ENCODE measurements at regions not wholly inside any gene's neighbourhood (a gene's known extent, or its start where the extent isn't known, plus 50 kb on each side); places are given as distances from the start of the nearest gene placed in this dataset.
"Not testable (repeated sequence)": the region's sequence is repeated elsewhere in the genome, so short reads cannot be mapped to it uniquely, and the experiment has no call there.

- not testable (repeated sequence) for DNase-seq (ENCODE audit: low read depth in 2 of 2, low spot score in 1 of 2)
Measured at GRCh38 chr5:87134513-87134912, 133.2 kb upstream of the RASA1 start.

DNA sequence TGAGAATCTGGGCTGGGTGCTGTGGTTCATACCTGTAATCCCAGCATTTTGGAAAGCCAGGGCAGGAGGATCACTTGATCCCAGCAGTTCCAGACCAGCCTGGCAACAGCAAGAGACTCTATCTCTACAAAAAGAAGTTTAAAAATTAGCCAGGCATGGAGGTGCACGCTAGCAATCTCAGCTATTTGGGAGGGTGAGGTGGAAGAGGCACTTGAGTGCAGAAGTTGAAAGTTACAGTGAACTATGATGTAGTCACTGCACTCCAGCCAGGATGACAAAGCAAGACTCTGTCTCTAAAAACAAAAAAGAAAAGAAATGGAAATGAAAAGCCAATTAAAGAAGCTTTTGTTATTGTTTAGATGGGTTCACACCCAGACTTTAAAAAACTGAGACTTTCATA lies 131.6 kb upstream of the RASA1 start:
- no peak for DNase-seq (ENCODE audit: low read depth in 2 of 2, low spot score in 1 of 2)

GRCh38 chr5:87136733-87137132 lies 130.9 kb upstream of the RASA1 start:
- no peak for DNase-seq (ENCODE audit: low read depth in 2 of 2, low spot score in 1 of 2)

GRCh38 chr5:87137283-87137682 lies 130.4 kb upstream of the RASA1 start:
- no peak for DNase-seq (ENCODE audit: low read depth in 2 of 2, low spot score in 1 of 2)

- no peak for DNase-seq (ENCODE audit: low read depth in 2 of 2, low spot score in 1 of 2)
Measured at GRCh38 chr5:87138091-87138805, 129.4 kb upstream of the RASA1 start.

GRCh38 chr5:87139795-87140194 lies 127.9 kb upstream of the RASA1 start:
- DNase-seq (ENCODE audit: low read depth in 2 of 2, low spot score in 1 of 2), result no peak

- DNase-seq (ENCODE audit: low read depth in 2 of 2, low spot score in 1 of 2), result no peak
Measured at GRCh38 chr5:87141544-87141943, 126.1 kb upstream of the RASA1 start.

DNA sequence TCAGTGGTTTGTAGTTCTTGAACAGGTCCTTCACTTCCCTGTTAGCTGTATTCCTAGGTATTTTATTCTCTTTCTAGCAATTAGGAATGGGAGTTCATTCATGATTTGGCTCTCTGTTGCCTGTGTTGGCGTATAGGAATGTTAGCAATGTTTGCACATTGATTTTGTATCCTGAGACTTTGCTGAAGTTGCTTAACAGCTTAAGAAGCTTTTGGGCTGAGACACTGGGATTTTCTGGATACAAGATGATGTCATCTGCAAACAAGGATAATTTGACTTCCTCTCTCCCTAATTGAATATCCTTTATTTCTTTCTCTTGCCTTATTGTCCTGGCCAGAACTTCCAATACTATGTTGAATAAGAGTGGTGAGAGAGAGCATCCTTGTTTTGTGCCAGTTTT lies 121.8 kb upstream of the RASA1 start:
- not testable (repeated sequence) for DNase-seq (ENCODE audit: low read depth in 2 of 2, low spot score in 1 of 2)

GRCh38 chr5:87147441-87147840 lies 120.2 kb upstream of the RASA1 start:
- DNase-seq (ENCODE audit: low read depth in 2 of 2, low spot score in 1 of 2), result no peak

- no peak for DNase-seq (ENCODE audit: low read depth in 2 of 2, low spot score in 1 of 2)
Measured at GRCh38 chr5:87150630-87151029, 117.1 kb upstream of the RASA1 start.

DNA sequence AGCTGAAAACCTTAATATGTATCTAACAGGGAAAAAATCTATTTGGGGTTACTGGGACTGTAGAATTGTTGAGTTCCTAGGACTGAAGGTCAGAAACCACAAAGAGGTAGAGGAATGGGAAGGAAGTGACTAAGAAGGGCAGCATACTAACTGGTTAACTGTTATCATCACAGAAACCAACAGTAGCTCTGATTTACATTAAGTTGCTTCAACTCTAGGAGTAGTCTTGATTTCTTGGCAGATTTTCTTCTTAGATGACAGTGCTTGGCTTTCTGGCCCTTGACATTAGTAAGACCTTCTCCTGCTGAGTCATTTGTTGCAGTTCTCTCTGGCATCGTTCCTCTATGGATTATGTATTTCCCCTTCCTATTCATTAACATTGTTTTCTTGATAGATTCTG lies 116.1 kb upstream of the RASA1 start:
- DNase-seq (ENCODE audit: low read depth in 2 of 2, low spot score in 1 of 2), result no peak

DNA sequence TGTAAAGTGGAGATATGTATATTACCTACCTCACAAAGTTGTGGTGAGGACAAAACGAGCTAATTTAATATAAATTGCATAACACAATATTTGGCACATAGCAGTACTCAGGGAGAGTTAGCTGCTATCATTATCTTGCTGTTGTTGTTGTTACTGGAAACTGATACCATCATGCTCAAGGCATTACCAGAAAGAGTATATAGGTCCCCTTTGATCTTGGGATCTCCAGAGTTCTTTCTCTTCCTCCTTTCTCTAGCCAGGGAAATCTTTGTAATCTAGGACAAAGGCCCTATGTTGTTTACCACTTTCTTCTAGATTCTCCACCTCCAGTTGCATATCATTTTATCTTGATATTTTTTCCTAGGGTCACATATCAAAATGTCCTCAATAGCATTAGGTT lies 114.8 kb upstream of the RASA1 start:
- no peak for DNase-seq (ENCODE audit: low read depth in 2 of 2, low spot score in 1 of 2)

GRCh38 chr5:87154191-87154590 lies 113.5 kb upstream of the RASA1 start:
- no peak for DNase-seq (ENCODE audit: low read depth in 2 of 2, low spot score in 1 of 2)

DNA sequence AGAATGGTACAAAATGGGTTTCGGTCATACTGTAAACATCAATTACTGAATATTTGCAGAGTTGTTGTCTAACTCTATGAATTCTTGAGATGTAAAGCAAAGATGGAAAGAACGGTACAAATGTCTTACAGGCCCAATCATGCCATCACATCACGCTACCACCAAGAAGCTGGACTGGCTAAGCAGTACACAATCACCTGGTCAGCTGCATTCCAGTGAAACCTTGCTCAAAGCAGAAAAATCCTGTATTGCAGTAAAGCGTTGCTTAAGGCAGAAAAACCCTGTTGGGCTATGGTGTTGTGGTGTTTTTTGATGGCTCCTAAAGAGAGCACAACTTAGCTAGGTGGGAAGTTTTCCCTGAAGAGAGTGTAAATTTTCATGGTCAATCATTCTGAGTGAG lies 112.6 kb upstream of the RASA1 start:
- no peak for DNase-seq (ENCODE audit: low read depth in 2 of 2, low spot score in 1 of 2)

- DNase-seq (ENCODE audit: low read depth in 2 of 2, low spot score in 1 of 2), result no peak
Measured at GRCh38 chr5:87156631-87157030, 111.1 kb upstream of the RASA1 start.

DNA sequence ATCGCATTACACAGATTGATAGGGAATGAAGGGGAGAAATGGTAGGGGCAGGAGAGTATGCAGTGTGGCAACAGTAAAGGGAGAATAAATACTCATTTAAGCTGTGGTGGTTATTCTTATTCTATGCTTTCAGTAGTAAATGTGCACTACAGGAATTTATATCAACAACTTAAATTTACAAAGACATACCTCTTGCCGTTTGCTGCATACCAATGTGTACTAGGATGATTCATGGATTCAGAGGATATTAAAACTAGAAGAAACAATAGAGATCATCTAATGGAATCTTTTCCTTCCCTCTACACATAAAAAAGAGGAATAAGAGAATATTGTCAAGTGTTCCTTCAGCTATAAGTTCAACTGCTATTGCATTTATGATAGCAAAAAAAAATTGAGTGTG lies 103.3 kb upstream of the RASA1 start:
- DNase-seq (ENCODE audit: low read depth in 2 of 2, low spot score in 1 of 2), result no peak

DNA sequence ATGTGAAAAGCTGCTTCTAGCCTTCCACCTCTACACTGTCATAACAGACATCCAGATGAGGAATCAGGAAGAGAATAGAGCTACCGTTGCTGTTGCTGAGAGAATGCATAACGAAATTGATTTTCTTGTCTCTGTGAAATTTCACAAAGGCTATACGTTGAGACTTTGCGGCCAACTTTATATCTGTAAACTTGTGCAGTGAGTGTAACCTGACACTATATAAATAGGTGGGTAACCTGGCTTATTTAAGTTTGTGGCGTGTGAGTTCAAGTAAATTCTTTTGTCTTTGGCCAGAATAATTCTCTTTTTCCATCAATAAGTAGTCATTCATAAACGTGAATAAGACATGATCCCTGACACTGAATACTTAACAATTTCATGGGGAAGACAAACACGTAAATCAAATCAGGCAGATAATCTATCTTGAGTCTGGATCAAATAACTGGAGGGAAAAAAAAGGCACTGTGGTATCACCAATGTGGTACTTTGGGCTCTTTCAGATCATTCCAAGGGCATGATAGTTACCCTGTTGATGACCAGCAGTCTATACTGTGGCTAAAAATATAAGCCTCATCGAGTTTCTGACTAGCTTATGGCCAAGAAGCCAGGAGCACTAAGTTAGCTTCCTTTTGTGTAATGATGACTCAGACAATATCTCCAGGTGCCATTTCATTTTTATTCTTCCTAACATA lies 98.2 kb upstream of the RASA1 start:
- DNase-seq (ENCODE audit: low read depth in 2 of 2, low spot score in 1 of 2), result no peak

DNA sequence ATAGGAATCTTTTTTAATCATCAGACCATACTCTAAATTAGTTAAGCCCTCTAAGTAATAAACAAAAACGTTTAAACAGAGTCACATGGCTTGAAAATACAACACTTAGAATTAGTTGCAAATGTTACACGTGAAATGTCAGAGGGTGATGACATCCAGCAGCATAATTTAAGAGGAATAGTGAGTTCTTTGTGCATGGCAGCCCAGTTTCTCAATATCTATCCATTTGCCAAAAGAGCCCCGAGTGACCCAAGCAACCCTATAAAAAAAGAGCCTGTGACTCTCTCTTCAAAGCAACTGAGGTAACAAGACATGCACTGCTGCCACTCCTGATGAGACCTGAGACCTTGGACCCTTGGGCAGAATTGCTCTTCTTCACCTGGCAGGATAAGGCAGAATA lies 96.9 kb upstream of the RASA1 start:
- DNase-seq (ENCODE audit: low read depth in 2 of 2, low spot score in 1 of 2), result no peak

GRCh38 chr5:87182649-87183048 lies 85.0 kb upstream of the RASA1 start:
- DNase-seq (ENCODE audit: low read depth in 2 of 2, low spot score in 1 of 2), result no peak

DNA sequence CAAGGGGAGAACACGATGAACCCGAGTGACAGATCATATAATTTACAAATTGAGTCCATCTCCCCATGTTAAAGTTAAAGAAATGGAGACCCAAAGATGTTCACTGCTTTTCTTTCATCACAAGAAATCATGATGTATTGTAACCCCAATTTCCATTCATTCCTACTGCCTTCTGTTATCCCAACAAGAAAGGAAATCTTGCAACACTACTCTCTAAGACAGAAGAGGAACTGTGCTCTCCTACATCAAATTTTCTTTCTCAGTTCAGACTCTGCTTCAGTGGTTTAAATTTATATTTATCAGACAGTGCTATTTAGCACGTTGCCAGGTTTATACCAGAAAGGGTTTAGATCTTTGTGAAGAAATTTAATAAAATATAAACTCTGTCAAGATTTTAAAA lies 83.8 kb upstream of the RASA1 start:
- no peak for DNase-seq (ENCODE audit: low read depth in 2 of 2, low spot score in 1 of 2)

DNA sequence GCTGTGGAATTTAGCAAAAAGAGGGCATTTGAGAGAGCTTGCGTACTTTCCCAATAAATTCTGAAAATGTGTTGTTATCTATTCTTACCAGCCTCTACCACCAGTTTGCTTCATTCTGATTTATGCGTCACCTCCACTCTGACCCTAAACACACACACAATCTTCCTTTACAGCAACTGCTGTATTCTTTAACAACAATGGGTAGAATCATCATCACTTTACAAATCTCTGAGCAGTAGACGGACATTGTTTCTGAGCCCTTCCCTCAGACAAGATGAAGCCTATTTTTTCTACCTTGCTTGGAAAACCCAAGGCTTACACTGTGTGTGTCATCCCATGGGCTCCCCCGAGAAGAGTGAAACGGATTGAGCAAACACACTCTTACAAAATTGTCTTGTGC lies 83.1 kb upstream of the RASA1 start:
- DNase-seq (ENCODE audit: low read depth in 2 of 2, low spot score in 1 of 2), result no peak

GRCh38 chr5:87185838-87186237 lies 81.8 kb upstream of the RASA1 start:
- DNase-seq (ENCODE audit: low read depth in 2 of 2, low spot score in 1 of 2), result no peak

DNA sequence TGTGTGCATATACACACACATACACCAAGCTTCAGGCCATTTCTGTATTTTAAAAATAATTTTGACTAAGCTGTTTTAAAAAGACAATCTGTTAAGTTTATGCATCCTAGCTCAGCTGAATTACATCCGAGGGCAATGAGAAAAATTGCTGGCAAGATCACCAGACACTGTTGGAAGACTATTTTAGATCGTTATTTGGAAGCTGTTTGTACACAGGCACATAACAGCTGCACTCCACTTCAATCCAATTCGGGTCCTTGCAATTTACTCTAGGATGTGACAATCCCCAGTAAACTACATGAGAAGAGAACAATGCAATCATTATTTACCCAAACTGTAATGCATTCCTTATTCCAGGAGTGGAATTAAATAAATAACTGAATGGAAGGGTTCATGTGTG lies 79.3 kb upstream of the RASA1 start:
- DNase-seq (ENCODE audit: low read depth in 2 of 2, low spot score in 1 of 2), result no peak
